H1 (cell line): ENCODE measurements at regions not wholly inside any gene's neighbourhood (a gene's known extent, or its start where the extent isn't known, plus 50 kb on each side); places are given as distances from the start of the nearest gene placed in this dataset.

Experiments used
- CTCF ChIA-PET: fragments of 300-600 bp; sonication (Branson Sonifier 250); formaldehyde crosslinking; loops from one replicate; lab custom pipeline; 2021; ENCODE audit not compliant: partially characterized antibody; lab: Charles Lee
- POLR2A ChIA-PET: fragments of 300-600 bp; sonication (Branson Sonifier 250); formaldehyde crosslinking; loops from one replicate; lab custom pipeline; 2021; ENCODE audit warnings: inconsistent platforms; ENCODE audit not compliant: partially characterized antibody; lab: Charles Lee
- DNase-seq, 2 experiments: peaks; one replicate each; pipeline versions ENCODE4 v3.0.0 to v3.0.0-alpha.2; 2010 to 2022; ENCODE audit warnings: low spot score in 2 of 2, low read depth in 1 of 2, mixed read lengths in 1 of 2
- FAIRE-seq: peaks from 2 replicates; lab custom pipeline; 2011; peaks lifted over from hg19 to GRCh38; lab: Jason Lieb, UNC
- H2AFZ ChIP-seq: 2 replicates; pipeline ENCODE4 v1.8.1; 2012; ENCODE audit warnings: low read length, inconsistent platforms
- H2AK5ac ChIP-seq: 2 replicates; pipeline ENCODE4 v1.6.1; 2013; ENCODE audit warnings: low read depth, low read length
- H2BK120ac ChIP-seq: replicated peaks from 2 replicates; pipeline ENCODE3; 2013; ENCODE audit warnings: low read depth, low read length, inconsistent platforms
- H2BK12ac ChIP-seq: 2 replicates; pipeline ENCODE4 v1.6.1; 2013; ENCODE audit warnings: low read depth, low read length
- H2BK15ac ChIP-seq: 2 replicates; pipeline ENCODE4 v1.6.1; 2013; ENCODE audit warnings: low read length
- H2BK20ac ChIP-seq: 2 replicates; pipeline ENCODE4 v1.6.1; 2013; ENCODE audit warnings: low read length
- H2BK5ac ChIP-seq: 2 replicates; pipeline ENCODE4 v1.6.1; 2013; ENCODE audit warnings: low read depth, low read length
- H3K14ac ChIP-seq: 2 replicates; pipeline ENCODE4 v1.6.1; 2013; ENCODE audit warnings: inconsistent platforms; ENCODE audit not compliant: insufficient read length
- H3K18ac ChIP-seq: 2 replicates; pipeline ENCODE4 v1.6.1; 2013; ENCODE audit warnings: low read length; ENCODE audit errors: extremely low read depth
- H3K23ac ChIP-seq: 2 replicates; pipeline ENCODE4 v1.6.1; 2013; ENCODE audit warnings: inconsistent platforms; ENCODE audit not compliant: insufficient read length
- H3K23me2 ChIP-seq: 2 replicates; pipeline ENCODE4 v1.6.1; 2013; ENCODE audit warnings: low read depth, low read length
- H3K27ac ChIP-seq: 2 replicates; pipeline ENCODE4 v1.6.1; 2011; ENCODE audit warnings: low read depth, low read length, inconsistent platforms
- H3K27me3 ChIP-seq, 4 experiments: replicated peaks in 1 of 4; 1 replicate in 1 of 4; 2 replicates in 3 of 4; pipeline versions ENCODE4 v1.6.1 to v1.8.1; 2011 to 2013; ENCODE audit warnings: low read length in 3 of 4, mild to moderate bottlenecking in 3 of 4, inconsistent platforms in 2 of 4, mixed read lengths in 2 of 4, moderate library complexity in 1 of 4; ENCODE audit not compliant: control insufficient read depth in 3 of 4, insufficient read depth in 3 of 4; ENCODE audit errors: extremely low read depth in 1 of 4
- H3K36me3 ChIP-seq, 4 experiments: 2 replicates each; pipeline versions ENCODE4 v1.6.1 to v1.8.1; 2011 to 2013; ENCODE audit warnings: mild to moderate bottlenecking in 4 of 4, low read length in 3 of 4, moderate library complexity in 2 of 4, control low read depth in 1 of 4, inconsistent platforms in 1 of 4; ENCODE audit not compliant: insufficient read depth in 4 of 4, control insufficient read depth in 2 of 4
- H3K4ac ChIP-seq: replicated peaks from 2 replicates; pipeline ENCODE3; 2013; ENCODE audit warnings: low read length, low read depth, mixed read lengths, inconsistent platforms; ENCODE audit not compliant: insufficient read length
- H3K4me1 ChIP-seq, 4 experiments: replicated peaks in 1 of 4; 1 replicate in 1 of 4; 2 replicates in 3 of 4; pipeline versions ENCODE4 v1.6.1 to v1.8.1; 2011 to 2013; ENCODE audit warnings: low read length in 3 of 4, inconsistent platforms in 2 of 4, mixed read lengths in 1 of 4; ENCODE audit not compliant: insufficient read depth in 4 of 4, control insufficient read depth in 3 of 4
- H3K4me2 ChIP-seq, 2 experiments: 2 replicates each; pipeline versions ENCODE4 v1.6.1 to v1.8.1; 2011 to 2013; ENCODE audit warnings: low read depth in 2 of 2, low read length in 2 of 2, control low read depth in 1 of 2, inconsistent platforms in 1 of 2, mild to moderate bottlenecking in 1 of 2; ENCODE audit not compliant: insufficient read depth in 1 of 2
- H3K4me3 ChIP-seq, 4 experiments: fragments of 200-600, 300-600 bp in 1 of 4; sonication (generic), shearing (Covaris generic), sonication (Bioruptor Twin) in 1 of 4; 2 replicates each; pipeline versions ENCODE4 v1.5.1 to v1.8.1; 2011 to 2016; ENCODE audit warnings: low read length in 4 of 4, low read depth in 3 of 4, control low read depth in 2 of 4, inconsistent platforms in 2 of 4, mild to moderate bottlenecking in 2 of 4, mixed read lengths in 1 of 4, moderate library complexity in 1 of 4; ENCODE audit not compliant: insufficient read depth in 2 of 4; ENCODE audit errors: extremely low read depth in 1 of 4
- H3K56ac ChIP-seq: replicated peaks from 2 replicates; pipeline ENCODE3; 2013; ENCODE audit warnings: low read depth, mild to moderate bottlenecking, mixed read lengths, low read length, inconsistent platforms; ENCODE audit not compliant: insufficient read length
- H3K79me1 ChIP-seq: 2 replicates; pipeline ENCODE4 v1.6.1; 2013; ENCODE audit warnings: low read depth, low read length, control low read depth
- H3K79me2 ChIP-seq, 2 experiments: 2 replicates each; pipeline versions ENCODE4 v1.6.1 to v1.8.1; 2012 to 2013; ENCODE audit warnings: low read length in 2 of 2, mild to moderate bottlenecking in 2 of 2, inconsistent platforms in 1 of 2; ENCODE audit not compliant: insufficient read depth in 2 of 2, control insufficient read depth in 1 of 2
- H3K9ac ChIP-seq, 4 experiments: replicated peaks in 1 of 4; 1 replicate in 1 of 4; 2 replicates in 3 of 4; pipeline versions ENCODE4 v1.6.1 to v1.8.1; 2011 to 2013; ENCODE audit warnings: low read depth in 3 of 4, low read length in 3 of 4, control low read depth in 2 of 4, mild to moderate bottlenecking in 2 of 4, moderate library complexity in 2 of 4, inconsistent platforms in 1 of 4; ENCODE audit errors: extremely low read depth in 1 of 4
- H3K9me3 ChIP-seq, 2 experiments: 2 replicates each; pipeline versions ENCODE4 v1.6.1 to v1.8.1; 2012 to 2013; ENCODE audit warnings: mild to moderate bottlenecking in 2 of 2, moderate library complexity in 2 of 2, control low read depth in 1 of 2, inconsistent platforms in 1 of 2, low read depth in 1 of 2, low read length in 1 of 2, mixed read lengths in 1 of 2; ENCODE audit not compliant: insufficient read depth in 2 of 2
- H4K20me1 ChIP-seq, 2 experiments: replicated peaks in 1 of 2; 2 replicates each; pipeline versions ENCODE3 to v1.8.1; 2011 to 2013; ENCODE audit warnings: inconsistent platforms in 2 of 2, low read length in 2 of 2, mild to moderate bottlenecking in 1 of 2; ENCODE audit not compliant: insufficient read depth in 2 of 2, control insufficient read depth in 1 of 2
- H4K5ac ChIP-seq: 2 replicates; pipeline ENCODE4 v1.6.1; 2013; ENCODE audit warnings: low read length, low read depth, mixed read lengths, inconsistent platforms; ENCODE audit not compliant: insufficient read length
- H4K8ac ChIP-seq: 2 replicates; pipeline ENCODE4 v1.8.0; 2013; ENCODE audit warnings: mild to moderate bottlenecking, moderate library complexity, low read length, inconsistent platforms; ENCODE audit not compliant: insufficient read depth; ENCODE audit errors: extremely low read depth
- H4K91ac ChIP-seq: replicated peaks from 2 replicates; pipeline ENCODE3; 2013; ENCODE audit warnings: low read length, mixed read lengths, inconsistent platforms; ENCODE audit not compliant: insufficient read length
- ASH2L ChIP-seq: fragments of 200-600, 300-600 bp; sonication (generic); IDR thresholded peaks from one replicate; pipeline ENCODE4 v1.7.1; 2017; ENCODE audit warnings: low read length
- SIX5 ChIP-seq: IDR thresholded peaks from 2 replicates; pipeline ENCODE4 v1.6.1; 2011; ENCODE audit warnings: mild to moderate bottlenecking, low read depth, low read length
- SP1 ChIP-seq: IDR thresholded peaks from 2 replicates; pipeline ENCODE4 v1.6.1; 2011; ENCODE audit warnings: low read depth, low read length
- WGBS, 2 experiments: shearing (Covaris generic) in 1 of 2; methylation state at CpG; one replicate each; pipeline versions ENCODE4 v1.1.6 to v1.1.7; 2013 to 2015; ENCODE audit warnings: low lambda C conversion rate in 2 of 2, mixed read lengths in 2 of 2, inconsistent platforms in 1 of 2, low coverage in 1 of 2, missing lambda C conversion rate in 1 of 2; ENCODE audit not compliant: insufficient replicate concordance in 2 of 2, insufficient coverage in 1 of 2, insufficient read length in 1 of 2; ENCODE audit errors: extremely low coverage in 1 of 2, missing lambda C conversion rate in 1 of 2; 5-methylcytosine and 5-hydroxymethylcytosine counted together

GRCh38 chr14:101435546-101435945 lies 125.7 kb upstream of the DIO3 start:
- Histone ChIP-seq H3K79me1 (no peaks in the 10 kb centered on the region), H2BK15ac (no peak overlapping the region), H3K4me3 (no peak overlapping the region), H3K4ac (no peak overlapping the region), H3K27me3 (0 out of 7 replicates have a peak, but pooled peaks cover 0 to 2% (median 0%) of the 10 kb centered on the region in 4 experiments), H3K14ac (no peak overlapping the region), H3K4me1 (0 out of 7 replicates have a peak, but pooled peaks cover 0 to 2% (median 0%) of the 10 kb centered on the region in 4 experiments), H3K9ac (no peak overlapping the region), H3K4me2 (no peak overlapping the region), H3K9me3 (no peaks in the 10 kb centered on the region), H3K27ac (no peak overlapping the region), H3K23ac (no peak overlapping the region), H3K18ac (no peak overlapping the region), H3K79me2 (no peaks in the 10 kb centered on the region), H4K91ac (no peak overlapping the region), H2BK20ac (no peak overlapping the region), H3K56ac (no peak overlapping the region), H2BK120ac (no peak overlapping the region), H3K23me2 (no peaks in the 10 kb centered on the region), H2BK12ac (no peak overlapping the region), H2AK5ac (no peak overlapping the region), H4K5ac (no peak overlapping the region), H4K20me1 (no peaks in the 10 kb centered on the region), H2AFZ (no peak overlapping the region), H3K36me3 (no peaks in the 10 kb centered on the region), H4K8ac (no peak overlapping the region), H2BK5ac (no peak overlapping the region)
- ChIA-PET CTCF (no interaction called here), POLR2A (no interaction called here)
- WGBS, 2 experiments, result 90% methylated on average over 8 of the region's 8 CpGs; no CpG with 5 or more reads in 1 of the 2 experiments
- FAIRE-seq (no peak), DNase-seq (no peak)
- TF ChIP-seq SIX5 (no peak), SP1 (no peak), ASH2L (no peak)
